ENCODE measurements at regions not wholly inside any gene's neighbourhood (a gene's known extent, or its start where the extent isn't known, plus 50 kb on each side); places are given as distances from the start of the nearest gene placed in this dataset.

DNA sequence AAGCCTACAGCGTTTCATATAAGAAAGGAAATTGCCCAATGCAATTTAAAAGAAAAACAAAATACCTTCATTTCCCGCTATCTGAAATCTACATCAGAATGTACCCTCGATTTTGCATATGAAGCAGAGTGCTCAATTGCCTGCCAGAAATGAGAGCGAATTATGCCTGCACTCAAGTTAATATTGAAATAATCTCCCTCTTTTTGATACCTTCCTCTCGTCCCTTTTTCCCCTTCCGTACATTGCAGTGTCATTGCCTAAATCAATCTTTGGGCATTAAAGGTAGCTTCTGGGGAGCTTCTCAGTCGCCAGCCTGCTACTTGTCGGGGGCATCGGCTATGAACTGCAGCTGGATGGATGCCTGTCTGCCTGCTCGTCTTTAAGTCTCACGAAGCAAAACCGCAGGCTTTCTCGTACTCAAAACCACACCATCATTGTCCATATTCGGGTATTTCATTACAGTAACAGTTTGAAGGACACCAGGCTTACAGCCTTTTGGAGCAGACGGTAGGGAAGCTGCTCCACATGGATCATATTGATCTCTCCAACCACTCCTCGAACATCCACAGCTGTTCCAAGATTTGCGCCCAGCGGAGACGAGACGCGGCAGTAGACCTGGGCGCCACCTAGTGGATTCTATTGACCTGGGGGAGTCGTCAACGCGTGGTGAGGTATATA, 64.0 kb upstream of the HNRNPA3 start (continued):
- TF ChIP-seq, protein P1, sequence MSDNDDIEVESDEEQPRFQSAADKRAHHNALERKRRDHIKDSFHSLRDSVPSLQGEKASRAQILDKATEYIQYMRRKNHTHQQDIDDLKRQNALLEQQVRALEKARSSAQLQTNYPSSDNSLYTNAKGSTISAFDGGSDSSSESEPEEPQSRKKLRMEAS (IDR thresholded peaks at IDR 0.05) = peak; percentile 51
- no peak for TF ChIP-seq GABPA (IDR thresholded peaks at IDR 0.05; ENCODE audit: low read depth, low read length)
- no peak for TF ChIP-seq GABPA (CRISPR knock-in tag; IDR thresholded peaks at IDR 0.05; ENCODE audit: low read depth)
- TF ChIP-seq, protein P2, sequence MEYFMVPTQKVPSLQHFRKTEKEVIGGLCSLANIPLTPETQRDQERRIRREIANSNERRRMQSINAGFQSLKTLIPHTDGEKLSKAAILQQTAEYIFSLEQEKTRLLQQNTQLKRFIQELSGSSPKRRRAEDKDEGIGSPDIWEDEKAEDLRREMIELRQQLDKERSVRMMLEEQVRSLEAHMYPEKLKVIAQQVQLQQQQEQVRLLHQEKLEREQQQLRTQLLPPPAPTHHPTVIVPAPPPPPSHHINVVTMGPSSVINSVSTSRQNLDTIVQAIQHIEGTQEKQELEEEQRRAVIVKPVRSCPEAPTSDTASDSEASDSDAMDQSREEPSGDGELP (IDR thresholded peaks at IDR 0.05; ENCODE audit: borderline replicate concordance, low read depth) = peak; percentile 89
- TF ChIP-seq ZSCAN21 (CRISPR knock-in tag; IDR thresholded peaks at IDR 0.05; ENCODE audit: borderline replicate concordance) = no peak
- peak; percentile 83; the same call in 1 of the 2 replicates for TF ChIP-seq EZH2 (conservative IDR thresholded peaks at IDR 0.05; ENCODE audit: low read depth, low read length)
- TF ChIP-seq ERF (CRISPR knock-in tag; IDR thresholded peaks at IDR 0.05) = peak; percentile 59
- TF ChIP-seq ZFP82 (CRISPR knock-in tag; IDR thresholded peaks at IDR 0.05; ENCODE audit: borderline replicate concordance) = no peak
- peak; percentile 45; the same call in 1 of the 2 replicates for TF ChIP-seq SMAD3 (CRISPR knock-in tag; IDR thresholded peaks at IDR 0.05)
- TF ChIP-seq REPIN1 (CRISPR knock-in tag; IDR thresholded peaks at IDR 0.05; ENCODE audit: borderline replicate concordance, low read depth) = 0 out of 2 replicates have a peak, but pooled peaks have one; percentile 27
- TF ChIP-seq NFRKB (IDR thresholded peaks at IDR 0.05) = no peak
- no peak for TF ChIP-seq ZNF224 (CRISPR knock-in tag; IDR thresholded peaks at IDR 0.05)
- TF ChIP-seq, protein P3, sequence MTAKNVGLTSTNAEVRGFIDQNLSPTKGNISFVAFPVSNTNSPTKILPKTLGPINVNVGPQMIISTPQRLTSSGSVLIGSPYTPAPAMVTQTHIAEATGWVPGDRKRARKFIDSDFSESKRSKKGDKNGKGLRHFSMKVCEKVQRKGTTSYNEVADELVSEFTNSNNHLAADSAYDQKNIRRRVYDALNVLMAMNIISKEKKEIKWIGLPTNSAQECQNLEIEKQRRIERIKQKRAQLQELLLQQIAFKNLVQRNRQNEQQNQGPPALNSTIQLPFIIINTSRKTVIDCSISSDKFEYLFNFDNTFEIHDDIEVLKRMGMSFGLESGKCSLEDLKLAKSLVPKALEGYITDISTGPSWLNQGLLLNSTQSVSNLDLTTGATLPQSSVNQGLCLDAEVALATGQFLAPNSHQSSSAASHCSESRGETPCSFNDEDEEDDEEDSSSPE (CRISPR knock-in tag; IDR thresholded peaks at IDR 0.05) = peak; percentile 50; the same call in 1 of the 2 replicates
- TF ChIP-seq SMC3 (IDR thresholded peaks at IDR 0.05; ENCODE audit: low read length) = peak; percentile 57
- TF ChIP-seq HHEX (CRISPR knock-in tag; IDR thresholded peaks at IDR 0.05) = no peak
- TF ChIP-seq, protein P4, sequence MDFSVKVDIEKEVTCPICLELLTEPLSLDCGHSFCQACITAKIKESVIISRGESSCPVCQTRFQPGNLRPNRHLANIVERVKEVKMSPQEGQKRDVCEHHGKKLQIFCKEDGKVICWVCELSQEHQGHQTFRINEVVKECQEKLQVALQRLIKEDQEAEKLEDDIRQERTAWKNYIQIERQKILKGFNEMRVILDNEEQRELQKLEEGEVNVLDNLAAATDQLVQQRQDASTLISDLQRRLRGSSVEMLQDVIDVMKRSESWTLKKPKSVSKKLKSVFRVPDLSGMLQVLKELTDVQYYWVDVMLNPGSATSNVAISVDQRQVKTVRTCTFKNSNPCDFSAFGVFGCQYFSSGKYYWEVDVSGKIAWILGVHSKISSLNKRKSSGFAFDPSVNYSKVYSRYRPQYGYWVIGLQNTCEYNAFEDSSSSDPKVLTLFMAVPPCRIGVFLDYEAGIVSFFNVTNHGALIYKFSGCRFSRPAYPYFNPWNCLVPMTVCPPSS (IDR thresholded peaks at IDR 0.05) = no peak
- TF ChIP-seq, protein P5, sequence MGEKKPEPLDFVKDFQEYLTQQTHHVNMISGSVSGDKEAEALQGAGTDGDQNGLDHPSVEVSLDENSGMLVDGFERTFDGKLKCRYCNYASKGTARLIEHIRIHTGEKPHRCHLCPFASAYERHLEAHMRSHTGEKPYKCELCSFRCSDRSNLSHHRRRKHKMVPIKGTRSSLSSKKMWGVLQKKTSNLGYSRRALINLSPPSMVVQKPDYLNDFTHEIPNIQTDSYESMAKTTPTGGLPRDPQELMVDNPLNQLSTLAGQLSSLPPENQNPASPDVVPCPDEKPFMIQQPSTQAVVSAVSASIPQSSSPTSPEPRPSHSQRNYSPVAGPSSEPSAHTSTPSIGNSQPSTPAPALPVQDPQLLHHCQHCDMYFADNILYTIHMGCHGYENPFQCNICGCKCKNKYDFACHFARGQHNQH (CRISPR knock-in tag; IDR thresholded peaks at IDR 0.05) = peak; percentile 41; the same call in 1 of the 2 replicates
- TF ChIP-seq ELF3 (CRISPR knock-in tag; IDR thresholded peaks at IDR 0.05) = peak; percentile 27; the same call in 1 of the 2 replicates
- TF ChIP-seq NFE2 (CRISPR knock-in tag; IDR thresholded peaks at IDR 0.05) = no peak
- TF ChIP-seq, protein P6, sequence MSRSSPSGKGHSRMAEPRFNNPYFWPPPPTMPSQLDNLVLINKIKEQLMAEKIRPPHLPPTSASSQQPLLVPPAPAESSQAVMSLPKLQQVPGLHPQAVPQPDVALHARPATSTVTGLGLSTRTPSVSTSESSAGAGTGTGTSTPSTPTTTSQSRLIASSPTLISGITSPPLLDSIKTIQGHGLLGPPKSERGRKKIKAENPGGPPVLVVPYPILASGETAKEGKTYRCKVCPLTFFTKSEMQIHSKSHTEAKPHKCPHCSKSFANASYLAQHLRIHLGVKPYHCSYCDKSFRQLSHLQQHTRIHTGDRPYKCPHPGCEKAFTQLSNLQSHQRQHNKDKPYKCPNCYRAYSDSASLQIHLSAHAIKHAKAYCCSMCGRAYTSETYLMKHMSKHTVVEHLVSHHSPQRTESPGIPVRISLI (CRISPR knock-in tag; IDR thresholded peaks at IDR 0.05; ENCODE audit: borderline replicate concordance) = no peak
- no peak for TF ChIP-seq KLF15 (CRISPR knock-in tag; IDR thresholded peaks at IDR 0.05; ENCODE audit: borderline replicate concordance)
- no peak for TF ChIP-seq CENPT (CRISPR knock-in tag; IDR thresholded peaks at IDR 0.05; ENCODE audit: low read depth)
- TF ChIP-seq XRCC5 (optimal IDR thresholded peaks at IDR 0.05; ENCODE audit: low read length) = peak; percentile 97
- TF ChIP-seq RBAK (CRISPR knock-in tag; IDR thresholded peaks at IDR 0.05) = no peak
- TF ChIP-seq, protein P7, sequence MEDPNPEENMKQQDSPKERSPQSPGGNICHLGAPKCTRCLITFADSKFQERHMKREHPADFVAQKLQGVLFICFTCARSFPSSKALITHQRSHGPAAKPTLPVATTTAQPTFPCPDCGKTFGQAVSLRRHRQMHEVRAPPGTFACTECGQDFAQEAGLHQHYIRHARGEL (CRISPR knock-in tag; IDR thresholded peaks at IDR 0.05) = no peak
- peak; percentile 8; the same call in 1 of the 2 replicates for TF ChIP-seq TARDBP (CRISPR knock-in tag; IDR thresholded peaks at IDR 0.05)

Measured in HepG2 (cell line).